ENCODE measurements at regions not wholly inside any gene's neighbourhood (a gene's known extent, or its start where the extent isn't known, plus 50 kb on each side); places are given as distances from the start of the nearest gene placed in this dataset.

- Mint-ChIP-seq H3K27ac (no peak overlapping the region), H3K4me3 (no peak overlapping the region), H3K9me3 (no peaks in the 10 kb centered on the region), H3K4me1 (peaks cover 17% of the 10 kb centered on the region), H3K36me3 (no peaks in the 10 kb centered on the region), H3K27me3 (ENCODE audit: low read depth) (no peaks in the 10 kb centered on the region)
- ChIA-PET CTCF (interaction anchor here (0.7 to 0.9 kb wide), 2 partner anchors 66 to 92 kb away, joined by 3 to 5 read pairs; no protein-coding TSS in a partner anchor), POLR2A (no interaction called here)
- peak; percentile 11 for DNase-seq (ENCODE audit: low spot score)
- peak; percentile 63 for ATAC-seq
- TF ChIP-seq NR1H2 (CRISPR knock-in tag; IDR thresholded peaks at IDR 0.05) (no peak), SMAD4 (CRISPR knock-in tag; IDR thresholded peaks at IDR 0.05) (no peak), ATF1 (CRISPR knock-in tag; IDR thresholded peaks at IDR 0.05) (no peak), ERG (CRISPR knock-in tag; IDR thresholded peaks at IDR 0.05) (no peak), ATF3 (CRISPR knock-in tag; conservative IDR thresholded peaks at IDR 0.05) (no peak), NR2C2 (CRISPR knock-in tag; IDR thresholded peaks at IDR 0.05) (no peak), MYBL2 (CRISPR knock-in tag; IDR thresholded peaks at IDR 0.05) (no peak)
Observed at GRCh38 chr3:22795917-22796316, 407.2 kb upstream of the UBE2E2 start.

GRCh38 chr3:22798461-22798860 lies 404.7 kb upstream of the UBE2E2 start:
- TF ChIP-seq ARID4B (CRISPR knock-in tag; IDR thresholded peaks at IDR 0.05; ENCODE audit: borderline replicate concordance) (no peak), CREM (CRISPR knock-in tag; IDR thresholded peaks at IDR 0.05) (no peak), STAT6 (CRISPR knock-in tag; conservative IDR thresholded peaks at IDR 0.05; ENCODE audit: low read depth) (no peak)
- Mint-ChIP-seq H3K36me3 (peaks cover 2% of the 10 kb centered on the region; the same call in 1 of the 2 replicates), H3K27ac (no peak overlapping the region), H3K4me1 (peaks cover 12% of the 10 kb centered on the region; the same call in 1 of the 2 replicates), H3K4me3 (no peak overlapping the region), H3K27me3 (ENCODE audit: low read depth) (no peaks in the 10 kb centered on the region), H3K9me3 (no peaks in the 10 kb centered on the region)
- ATAC-seq (no peak), DNase-seq (ENCODE audit: low spot score) (no peak)
- POLR2A ChIA-PET = no interaction called here
- CTCF ChIA-PET = no interaction called here

GRCh38 chr3:22819209-22819608 lies 383.9 kb upstream of the UBE2E2 start:
- CTCF ChIA-PET = no interaction called here
- POLR2A ChIA-PET = no interaction called here
- Mint-ChIP-seq H3K9me3 (peaks cover 34% of the 10 kb centered on the region), H3K27me3 (ENCODE audit: low read depth) (no peaks in the 10 kb centered on the region), H3K36me3 (peaks cover 11% of the 10 kb centered on the region), H3K27ac (no peak overlapping the region), H3K4me3 (no peak overlapping the region), H3K4me1 (no peaks in the 10 kb centered on the region)
- ATAC-seq (no peak), DNase-seq (ENCODE audit: low spot score) (no peak)
- no peak for TF ChIP-seq MAX (CRISPR knock-in tag; IDR thresholded peaks at IDR 0.05)
- TF ChIP-seq NFATC4 (CRISPR knock-in tag; IDR thresholded peaks at IDR 0.05) = no peak
- TF ChIP-seq NFE2L1 (CRISPR knock-in tag; IDR thresholded peaks at IDR 0.05) = no peak
- TF ChIP-seq GABPB1 (CRISPR knock-in tag; IDR thresholded peaks at IDR 0.05) = no peak
- no peak for TF ChIP-seq ZNF532 (CRISPR knock-in tag; IDR thresholded peaks at IDR 0.05; ENCODE audit: borderline replicate concordance)
- no peak for TF ChIP-seq ZNF512 (CRISPR knock-in tag; IDR thresholded peaks at IDR 0.05; ENCODE audit: borderline replicate concordance)
- TF ChIP-seq MXD4 (CRISPR knock-in tag; IDR thresholded peaks at IDR 0.05; ENCODE audit: borderline replicate concordance) = no peak

Measured in WTC11 (cell line).